ENCODE measurements at regions not wholly inside any gene's neighbourhood (a gene's known extent, or its start where the extent isn't known, plus 50 kb on each side); places are given as distances from the start of the nearest gene placed in this dataset.

DNA sequence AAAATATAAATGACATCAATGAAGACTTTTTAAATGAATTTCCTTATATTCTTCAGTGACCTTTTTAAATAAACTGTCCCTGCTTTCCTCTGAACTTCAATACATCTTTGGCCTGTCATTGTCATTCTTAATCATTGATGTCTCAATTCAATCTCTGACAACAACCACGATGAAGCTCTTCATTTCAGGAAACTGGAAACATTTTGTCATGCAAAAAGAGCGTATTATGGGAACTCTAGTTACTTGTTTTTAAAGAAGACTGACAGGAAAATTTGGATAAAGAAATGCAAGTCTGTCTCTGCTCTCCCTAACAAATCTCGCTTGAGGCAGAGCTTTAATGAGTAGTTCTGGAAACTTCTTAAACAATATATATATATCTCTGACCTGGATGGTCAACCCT lies 535.8 kb upstream of the ADGRL2 start:
- no peak overlapping the region for H2BK120ac ChIP-seq (ENCODE audit: low read depth, low read length)
- H3K4ac ChIP-seq (ENCODE audit: low read depth in 1 of 2, low read length in 2 of 2) = no peak overlapping the region
- H3K4me2 ChIP-seq (ENCODE audit: low read length, poor library complexity, severe bottlenecking) = no peak overlapping the region
- H3K79me1 ChIP-seq (replicated peaks; ENCODE audit: low read length, poor library complexity, severe bottlenecking) = no peaks in the 10 kb centered on the region
- no peak for DNase-seq
- H3K9ac ChIP-seq (ENCODE audit: low read length) = no peak overlapping the region
- no peaks in the 10 kb centered on the region for H3K36me3 ChIP-seq (ENCODE audit: control insufficient read depth in 1 of 2, insufficient read depth in 2 of 2, low read depth in 1 of 2, low read length in 2 of 2)
- H4K8ac ChIP-seq (ENCODE audit: low read length) = no peak overlapping the region
- H3K27me3 ChIP-seq (ENCODE audit: control insufficient read depth in 1 of 2, insufficient read depth in 1 of 2, low read length in 2 of 2) = no peaks in the 10 kb centered on the region
- no peaks in the 10 kb centered on the region for H3K9me3 ChIP-seq (ENCODE audit: control insufficient read depth, low read length)
- H2AFZ ChIP-seq (ENCODE audit: low read depth, low read length) = no peak overlapping the region
- no peak overlapping the region for H4K91ac ChIP-seq (ENCODE audit: low read length)
- WGBS = 100% methylated on average over 1 of the region's 3 CpGs
- H3K4me1 ChIP-seq (ENCODE audit: control insufficient read depth, insufficient read depth, low read depth, low read length) = no peaks in the 10 kb centered on the region
- H3K4me3 ChIP-seq (ENCODE audit: insufficient read depth in 1 of 2, low read depth in 1 of 2, low read length in 2 of 2) = no peak overlapping the region
- no peak overlapping the region for H3K18ac ChIP-seq (ENCODE audit: low read depth in 1 of 2, low read length in 2 of 2)
- no peak overlapping the region for H2BK12ac ChIP-seq (ENCODE audit: low read length in 2 of 2)
- H2BK15ac ChIP-seq (ENCODE audit: low read depth, poor library complexity, severe bottlenecking) = no peak overlapping the region
- no peak overlapping the region for H3K23ac ChIP-seq (ENCODE audit: low read length in 2 of 2)
- no peak overlapping the region for H2BK5ac ChIP-seq (ENCODE audit: low read depth, low read length, poor library complexity, severe bottlenecking)
- no peak overlapping the region for H3K27ac ChIP-seq (ENCODE audit: low read length, poor library complexity, severe bottlenecking)
- H3K14ac ChIP-seq (ENCODE audit: low read length in 2 of 2) = no peak overlapping the region
- no peak overlapping the region for H2AK5ac ChIP-seq (ENCODE audit: low read length, severe bottlenecking)

GRCh38 chr1:81259625-81260411 lies 540.9 kb upstream of the ADGRL2 start:
- H3K79me1 ChIP-seq (replicated peaks; ENCODE audit: low read length, poor library complexity, severe bottlenecking) = no peaks in the 10 kb centered on the region
- H2BK5ac ChIP-seq (ENCODE audit: low read depth, low read length, poor library complexity, severe bottlenecking) = no peak overlapping the region
- H3K14ac ChIP-seq (ENCODE audit: low read length in 2 of 2) = no peak overlapping the region
- DNase-seq = no peak
- no peak overlapping the region for H3K9ac ChIP-seq (ENCODE audit: low read length)
- no peak overlapping the region for H2BK120ac ChIP-seq (ENCODE audit: low read depth, low read length)
- H2BK15ac ChIP-seq (ENCODE audit: low read depth, poor library complexity, severe bottlenecking) = no peak overlapping the region
- no peak overlapping the region for H3K4me3 ChIP-seq (ENCODE audit: insufficient read depth in 1 of 2, low read depth in 1 of 2, low read length in 2 of 2)
- H3K4me2 ChIP-seq (ENCODE audit: low read length, poor library complexity, severe bottlenecking) = no peak overlapping the region
- 91% methylated on average over 4 of the region's 6 CpGs for WGBS
- no peak overlapping the region for H2BK12ac ChIP-seq (ENCODE audit: low read length in 2 of 2)
- H3K9me3 ChIP-seq (ENCODE audit: control insufficient read depth, low read length) = no peaks in the 10 kb centered on the region
- H2AK5ac ChIP-seq (ENCODE audit: low read length, severe bottlenecking) = no peak overlapping the region
- no peaks in the 10 kb centered on the region for H3K36me3 ChIP-seq (ENCODE audit: control insufficient read depth in 1 of 2, insufficient read depth in 2 of 2, low read depth in 1 of 2, low read length in 2 of 2)
- no peak overlapping the region for H3K18ac ChIP-seq (ENCODE audit: low read depth in 1 of 2, low read length in 2 of 2)
- no peak overlapping the region for H3K4ac ChIP-seq (ENCODE audit: low read depth in 1 of 2, low read length in 2 of 2)
- no peak overlapping the region for H2AFZ ChIP-seq (ENCODE audit: low read depth, low read length)
- no peak overlapping the region for H4K91ac ChIP-seq (ENCODE audit: low read length)
- no peak overlapping the region for H4K8ac ChIP-seq (ENCODE audit: low read length)
- H3K27ac ChIP-seq (ENCODE audit: low read length, poor library complexity, severe bottlenecking) = no peak overlapping the region
- H3K4me1 ChIP-seq (ENCODE audit: control insufficient read depth, insufficient read depth, low read depth, low read length) = no peaks in the 10 kb centered on the region
- no peaks in the 10 kb centered on the region for H3K27me3 ChIP-seq (ENCODE audit: control insufficient read depth in 1 of 2, insufficient read depth in 1 of 2, low read length in 2 of 2)
- no peak overlapping the region for H3K23ac ChIP-seq (ENCODE audit: low read length in 2 of 2)

GRCh38 chr1:81254560-81254959 lies 546.2 kb upstream of the ADGRL2 start:
- H2BK5ac ChIP-seq (ENCODE audit: low read depth, low read length, poor library complexity, severe bottlenecking) = no peak overlapping the region
- H4K91ac ChIP-seq (ENCODE audit: low read length) = no peak overlapping the region
- no peak overlapping the region for H3K27ac ChIP-seq (ENCODE audit: low read length, poor library complexity, severe bottlenecking)
- H2BK120ac ChIP-seq (ENCODE audit: low read depth, low read length) = no peak overlapping the region
- no peak overlapping the region for H2BK15ac ChIP-seq (ENCODE audit: low read depth, poor library complexity, severe bottlenecking)
- H2AK5ac ChIP-seq (ENCODE audit: low read length, severe bottlenecking) = no peak overlapping the region
- H3K79me1 ChIP-seq (replicated peaks; ENCODE audit: low read length, poor library complexity, severe bottlenecking) = no peaks in the 10 kb centered on the region
- no peak overlapping the region for H3K14ac ChIP-seq (ENCODE audit: low read length in 2 of 2)
- H3K27me3 ChIP-seq (ENCODE audit: control insufficient read depth in 1 of 2, insufficient read depth in 1 of 2, low read length in 2 of 2) = no peaks in the 10 kb centered on the region
- no peak overlapping the region for H3K4me3 ChIP-seq (ENCODE audit: insufficient read depth in 1 of 2, low read depth in 1 of 2, low read length in 2 of 2)
- H3K4me1 ChIP-seq (ENCODE audit: control insufficient read depth, insufficient read depth, low read depth, low read length) = no peaks in the 10 kb centered on the region
- H3K23ac ChIP-seq (ENCODE audit: low read length in 2 of 2) = no peak overlapping the region
- no peaks in the 10 kb centered on the region for H3K36me3 ChIP-seq (ENCODE audit: control insufficient read depth in 1 of 2, insufficient read depth in 2 of 2, low read depth in 1 of 2, low read length in 2 of 2)
- DNase-seq = peak; percentile 10
- no peak overlapping the region for H3K4me2 ChIP-seq (ENCODE audit: low read length, poor library complexity, severe bottlenecking)
- H3K9ac ChIP-seq (ENCODE audit: low read length) = no peak overlapping the region
- WGBS = 58% methylated on average over 2 of the region's 2 CpGs
- no peak overlapping the region for H3K18ac ChIP-seq (ENCODE audit: low read depth in 1 of 2, low read length in 2 of 2)
- H3K9me3 ChIP-seq (ENCODE audit: control insufficient read depth, low read length) = no peaks in the 10 kb centered on the region
- H4K8ac ChIP-seq (ENCODE audit: low read length) = no peak overlapping the region
- H2AFZ ChIP-seq (ENCODE audit: low read depth, low read length) = no peak overlapping the region
- no peak overlapping the region for H2BK12ac ChIP-seq (ENCODE audit: low read length in 2 of 2)
- H3K4ac ChIP-seq (ENCODE audit: low read depth in 1 of 2, low read length in 2 of 2) = no peak overlapping the region

- Histone ChIP-seq H2AK5ac (ENCODE audit: low read length, severe bottlenecking) (no peak overlapping the region), H2BK12ac (ENCODE audit: low read length in 2 of 2) (no peak overlapping the region), H3K4me2 (ENCODE audit: low read length, poor library complexity, severe bottlenecking) (no peak overlapping the region), H2BK120ac (ENCODE audit: low read depth, low read length) (no peak overlapping the region), H3K27ac (ENCODE audit: low read length, poor library complexity, severe bottlenecking) (no peak overlapping the region), H4K91ac (ENCODE audit: low read length) (no peak overlapping the region), H2BK5ac (ENCODE audit: low read depth, low read length, poor library complexity, severe bottlenecking) (no peak overlapping the region), H3K23ac (ENCODE audit: low read length in 2 of 2) (no peak overlapping the region), H3K4me3 (ENCODE audit: insufficient read depth in 1 of 2, low read depth in 1 of 2, low read length in 2 of 2) (no peak overlapping the region), H3K9me3 (ENCODE audit: control insufficient read depth, low read length) (no peaks in the 10 kb centered on the region), H3K27me3 (ENCODE audit: control insufficient read depth in 1 of 2, insufficient read depth in 1 of 2, low read length in 2 of 2) (no peaks in the 10 kb centered on the region), H2AFZ (ENCODE audit: low read depth, low read length) (no peak overlapping the region), H3K36me3 (ENCODE audit: control insufficient read depth in 1 of 2, insufficient read depth in 2 of 2, low read depth in 1 of 2, low read length in 2 of 2) (no peaks in the 10 kb centered on the region), H3K18ac (ENCODE audit: low read depth in 1 of 2, low read length in 2 of 2) (no peak overlapping the region), H3K4ac (ENCODE audit: low read depth in 1 of 2, low read length in 2 of 2) (no peak overlapping the region), H3K9ac (ENCODE audit: low read length) (no peak overlapping the region), H4K8ac (ENCODE audit: low read length) (no peak overlapping the region), H3K79me1 (replicated peaks; ENCODE audit: low read length, poor library complexity, severe bottlenecking) (no peaks in the 10 kb centered on the region), H2BK15ac (ENCODE audit: low read depth, poor library complexity, severe bottlenecking) (no peak overlapping the region), H3K14ac (ENCODE audit: low read length in 2 of 2) (no peak overlapping the region), H3K4me1 (ENCODE audit: control insufficient read depth, insufficient read depth, low read depth, low read length) (no peaks in the 10 kb centered on the region)
- DNase-seq = no peak
- 100% methylated on average over 2 of the region's 2 CpGs for WGBS
Observed at GRCh38 chr1:81254068-81254467, 546.7 kb upstream of the ADGRL2 start.

All from mesenchymal stem cell (in vitro differentiated cells and primary cell).